Non-pigmented ciliary epithelial cell (primary cell): ENCODE measurements at regions not wholly inside any gene's neighbourhood (a gene's known extent, or its start where the extent isn't known, plus 50 kb on each side); places are given as distances from the start of the nearest gene placed in this dataset.
"Not testable (repeated sequence)": the region's sequence is repeated elsewhere in the genome, so short reads cannot be mapped to it uniquely, and the experiment has no call there.

Experiments used
- DNase-seq: peaks from one replicate; pipeline ENCODE4 v3.0.0-alpha.2; 2010; ENCODE audit warnings: low read depth

- DNase-seq, result no peak
Observed at GRCh38 chr5:72692651-72693442, 123.6 kb upstream of the TNPO1 start.

GRCh38 chr5:72692231-72692637, 124.2 kb upstream of the TNPO1 start:
- DNase-seq, result no peak

GRCh38 chr5:72691751-72692150, 124.7 kb upstream of the TNPO1 start:
- no peak for DNase-seq

- no peak for DNase-seq
Observed at GRCh38 chr5:72688916-72689315, 127.5 kb upstream of the TNPO1 start.

GRCh38 chr5:72687288-72687687, 129.2 kb upstream of the TNPO1 start:
- DNase-seq, result no peak

GRCh38 chr5:72682561-72682960, 133.9 kb upstream of the TNPO1 start:
- no peak for DNase-seq

GRCh38 chr5:72681781-72682180, 134.7 kb upstream of the TNPO1 start:
- no peak for DNase-seq

GRCh38 chr5:72677447-72677846, 139.0 kb upstream of the TNPO1 start:
- no peak for DNase-seq

GRCh38 chr5:72676831-72677230, 139.6 kb upstream of the TNPO1 start:
- DNase-seq, result not testable (repeated sequence)

- DNase-seq, result no peak
Observed at GRCh38 chr5:72673623-72674022, 142.8 kb upstream of the TNPO1 start.

- no peak for DNase-seq
Observed at GRCh38 chr5:72673180-72673579, 143.3 kb upstream of the TNPO1 start.

- no peak for DNase-seq
Observed at GRCh38 chr5:72667708-72668107, 148.8 kb upstream of the TNPO1 start.

- no peak for DNase-seq
Observed at GRCh38 chr5:72662936-72663335, 153.5 kb upstream of the TNPO1 start.

- DNase-seq, result no peak
Observed at GRCh38 chr5:72662305-72662704, 154.2 kb upstream of the TNPO1 start.

GRCh38 chr5:72661405-72661804, 154.2 kb upstream of the ZNF366 start:
- peak; percentile 27 for DNase-seq

GRCh38 chr5:72659726-72660125, 152.5 kb upstream of the ZNF366 start:
- DNase-seq, result no peak

GRCh38 chr5:72658761-72659540, 151.7 kb upstream of the ZNF366 start:
- no peak for DNase-seq

GRCh38 chr5:72658161-72658560, 151.0 kb upstream of the ZNF366 start:
- DNase-seq, result no peak

- DNase-seq, result no peak
Observed at GRCh38 chr5:72656756-72657513, 149.7 kb upstream of the ZNF366 start.

- DNase-seq, result no peak
Observed at GRCh38 chr5:72656331-72656730, 149.1 kb upstream of the ZNF366 start.

- no peak for DNase-seq
Observed at GRCh38 chr5:72654231-72654630, 147.0 kb upstream of the ZNF366 start.

GRCh38 chr5:72653586-72653985, 146.4 kb upstream of the ZNF366 start:
- no peak for DNase-seq

- DNase-seq, result no peak
Observed at GRCh38 chr5:72651779-72652178, 144.6 kb upstream of the ZNF366 start.
